ENCODE measurements at regions not wholly inside any gene's neighbourhood (a gene's known extent, or its start where the extent isn't known, plus 50 kb on each side); places are given as distances from the start of the nearest gene placed in this dataset.

DNA sequence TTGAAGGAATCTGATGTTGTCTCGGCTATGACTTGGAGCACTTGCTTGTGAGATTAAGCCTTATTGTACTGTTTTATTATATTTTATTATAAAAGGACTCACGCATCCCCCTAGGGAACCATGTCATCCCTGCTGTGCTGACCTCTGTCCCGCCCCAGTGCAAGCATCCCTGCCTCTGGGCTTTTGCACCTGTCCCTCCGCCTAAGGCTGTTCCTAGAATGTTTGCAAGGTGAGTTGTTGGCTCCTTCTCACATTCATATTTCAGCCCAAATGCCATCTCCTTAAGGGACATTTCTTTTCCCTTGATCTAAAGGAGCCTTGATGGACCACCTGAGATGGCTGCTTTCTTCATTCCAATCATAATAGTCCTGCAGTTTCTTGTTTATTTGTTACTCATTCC, 236.9 kb upstream of the IGFBP3 start:
- no TSS peak for BruUV-seq (replicated peaks)
- Histone ChIP-seq H3K9ac (ENCODE audit: low read depth, low read length) (no peak overlapping the region), H2BK15ac (ENCODE audit: low read depth, low read length) (no peak overlapping the region), H2BK120ac (ENCODE audit: low read depth, low read length) (no peak overlapping the region), H3K4me3 (ENCODE audit: insufficient read depth, low read depth, low read length) (no peak overlapping the region), H3K56ac (ENCODE audit: extremely low read depth, insufficient read depth, low read length) (no peak overlapping the region), H2AFZ (replicated peaks; ENCODE audit: low read length, poor library complexity) (no peak overlapping the region), H4K5ac (ENCODE audit: low read depth, low read length) (no peak overlapping the region), H4K8ac (ENCODE audit: low read depth in 2 of 2, low read length in 2 of 2) (no peak overlapping the region), H4K20me1 (ENCODE audit: insufficient read depth, low read length) (no peaks in the 10 kb centered on the region), H3K14ac (replicated peaks; ENCODE audit: low read depth, low read length) (no peak overlapping the region), H2BK20ac (ENCODE audit: low read depth, low read length) (no peak overlapping the region), H4K91ac (ENCODE audit: insufficient read depth, low read depth, low read length) (no peak overlapping the region), H3K9me1 (ENCODE audit: insufficient read depth, low read length) (0 out of 2 replicates have a peak, but pooled peaks cover 3% of the 10 kb centered on the region), H2AK5ac (ENCODE audit: low read depth, low read length) (peak overlapping the region; percentile 11; the same call in 1 of the 2 replicates), H3K23ac (ENCODE audit: low read depth, low read length) (no peak overlapping the region), H3K4me1 (ENCODE audit: control insufficient read depth, insufficient read depth, low read length) (peaks cover 3% of the 10 kb centered on the region; the same call in 1 of the 2 replicates), H3K27me3 (ENCODE audit: control insufficient read depth, insufficient read depth, low read length) (no peaks in the 10 kb centered on the region), H2BK5ac (ENCODE audit: low read depth, low read length, poor library complexity, severe bottlenecking) (no peak overlapping the region), H3K4ac (ENCODE audit: low read depth, low read length) (no peak overlapping the region; the same call in 1 of the 2 replicates), H3K18ac (ENCODE audit: low read depth, low read length) (no peak overlapping the region), H3K4me2 (ENCODE audit: low read depth, low read length) (no peak overlapping the region), H3K36me3 (ENCODE audit: control insufficient read depth, insufficient read depth, low read length) (no peaks in the 10 kb centered on the region), H3K79me1 (ENCODE audit: low read depth in 1 of 2, low read length in 2 of 2) (no peaks in the 10 kb centered on the region), H2AK9ac (replicated peaks; ENCODE audit: low read depth, low read length, poor library complexity) (no peak overlapping the region), H3K9me3 (ENCODE audit: control insufficient read depth, insufficient read depth, low read length) (no peaks in the 10 kb centered on the region), H3K27ac (ENCODE audit: insufficient read depth, low read length) (no peak overlapping the region)
- no CpG with 5 or more reads among the region's 4 CpGs for WGBS, 2 experiments (ENCODE audit: extremely low coverage in 2 of 2, insufficient read length in 1 of 2)
- in situ Hi-C loops (cut with MboI; ENCODE audit: low sequenced_read_pairs) = no loop called here
- intact Hi-C loops (cut with micrococcal nuclease) = no loop called here
- ChIA-PET CTCF (no interaction called here), POLR2A (ENCODE audit: unreplicated experiment) (no interaction called here)
- no peak for DNase-seq
- TF ChIP-seq CEBPB (IDR thresholded peaks at IDR 0.05; ENCODE audit: low read depth, low read length) (no peak), RAD21 (IDR thresholded peaks at IDR 0.05; ENCODE audit: low read length) (no peak), USF2 (IDR thresholded peaks at IDR 0.05; ENCODE audit: low read depth, low read length) (no peak), NFE2L2 (IDR thresholded peaks at IDR 0.05; ENCODE audit: low read depth, low read length) (no peak), BHLHE40 (IDR thresholded peaks at IDR 0.05; ENCODE audit: low read depth, low read length) (no peak)
- no peak for ATAC-seq (ENCODE audit: low read depth)
- dilution Hi-C loops (cut with HindIII; ENCODE audit: low sequenced_read_pairs, unreplicated experiment) = no loop called here

All from IMR-90 (cell line).